ENCODE measurements at regions not wholly inside any gene's neighbourhood (a gene's known extent, or its start where the extent isn't known, plus 50 kb on each side); places are given as distances from the start of the nearest gene placed in this dataset.
A peak's percentile ranks its signal among the peaks of the same experiment; 100 is the strongest.

GRCh38 chr21:14718951-14719350 is 172.8 kb upstream of the SAMSN1 start (continued):
- no peak for TF ChIP-seq IRF9 (tag; IDR thresholded peaks at IDR 0.05)
- TF ChIP-seq NR3C1 (CRISPR knock-in tag; IDR thresholded peaks at IDR 0.05) = no peak
- no peak for TF ChIP-seq ZNF133 (CRISPR knock-in tag; IDR thresholded peaks at IDR 0.05)
- no peak for TF ChIP-seq ETS1 (conservative IDR thresholded peaks at IDR 0.05; ENCODE audit: control insufficient read depth, low read depth, low read length)
- TF ChIP-seq TAL1 (IDR thresholded peaks at IDR 0.05) = no peak

GRCh38 chr21:14716761-14717396 is 170.8 kb upstream of the SAMSN1 start:
- Histone ChIP-seq H3K9ac (ENCODE audit: insufficient read depth in 1 of 2, low read depth in 2 of 2, low read length in 2 of 2) (no peak overlapping the region), H3K27ac (ENCODE audit: extremely low read depth, low read depth, low read length) (peak overlapping the region; percentile 25; the same call in 1 of the 3 replicates), H3K4me2 (ENCODE audit: insufficient read depth, low read length) (no peak overlapping the region), H4K20me1 (replicated peaks; ENCODE audit: control insufficient read depth, insufficient read depth, low read length) (no peaks in the 10 kb centered on the region), H3K9me1 (ENCODE audit: control insufficient read depth, insufficient read depth, low read length) (no peaks in the 10 kb centered on the region), H3K4me3 (no peak overlapping the region), H3K36me3 (ENCODE audit: control insufficient read depth, insufficient read depth, low read length) (no peaks in the 10 kb centered on the region), H3K79me2 (ENCODE audit: control insufficient read depth, insufficient read depth, low read length) (no peaks in the 10 kb centered on the region), H3K9me3 (replicated peaks; ENCODE audit: control insufficient read depth, insufficient read depth, low read depth, low read length) (0 out of 2 replicates have a peak, but pooled peaks cover 2% of the 10 kb centered on the region), H3K27me3 (ENCODE audit: control insufficient read depth in 2 of 2, insufficient read depth in 2 of 2, low read length in 2 of 2) (no peaks in the 10 kb centered on the region), H2AFZ (ENCODE audit: low read depth, low read length) (no peak overlapping the region; the same call in 1 of the 2 replicates), H3K4me1 (replicated peaks in 1 of 2; ENCODE audit: control insufficient read depth in 2 of 2, insufficient read depth in 2 of 2, low read length in 2 of 2) (peaks cover 0 to 24% of the 10 kb centered on the region in 2 experiments; a peak in 3 of 5 replicates)
- DNase-seq (ENCODE audit: extremely low read depth in 1 of 4, low spot score in 3 of 4) (peak in 1 of 4 experiments; percentile 41), ATAC-seq (peak; percentile 68), FAIRE-seq (no peak)
- intact Hi-C loops (cut with micrococcal nuclease) (no loop called here), in situ Hi-C loops (cut with MboI) (no loop called here)
- 77% methylated on average over 3 of the region's 3 CpGs for WGBS (ENCODE audit: insufficient coverage, low coverage, missing lambda C conversion rate)
- ChIA-PET CTCF (ENCODE audit: low intra/inter-chr PET ratio) (no interaction called here), POLR2A (interaction anchor here (0.8 to 1.2 kb wide), 3 partner anchors 11 to 12 kb away, joined by 4 to 5 read pairs (median 4); no protein-coding TSS in a partner anchor)
- no TSS peak for BruUV-seq (replicated peaks)
- TF ChIP-seq MITF (IDR thresholded peaks at IDR 0.05) (no peak), ILK (tag; IDR thresholded peaks at IDR 0.05; ENCODE audit: borderline replicate concordance, low read depth) (no peak), JUN (IDR thresholded peaks at IDR 0.05; ENCODE audit: borderline replicate concordance, low read depth, low read length) (no peak), JUN (CRISPR knock-in tag; IDR thresholded peaks at IDR 0.05; ENCODE audit: borderline replicate concordance) (no peak), ZBTB5 (IDR thresholded peaks at IDR 0.05) (no peak), ERF (CRISPR knock-in tag; IDR thresholded peaks at IDR 0.05) (no peak), IFI16 (CRISPR knock-in tag; IDR thresholded peaks at IDR 0.05) (no peak), EP300 (IDR thresholded peaks at IDR 0.05; ENCODE audit: low read length) (peak; percentile 17; the same call in 1 of the 2 replicates), ZBTB2 (IDR thresholded peaks at IDR 0.05) (no peak)

Measured in K562 (cell line).